IPS-18c (cell line): ENCODE measurements at regions not wholly inside any gene's neighbourhood (a gene's known extent, or its start where the extent isn't known, plus 50 kb on each side); places are given as distances from the start of the nearest gene placed in this dataset.

Experiments
- H3K4me3 ChIP-seq: 2 replicates; pipeline ENCODE4 v1.7.0; 2013; ENCODE audit warnings: low read depth, mild to moderate bottlenecking, low read length, moderate library complexity; ENCODE audit not compliant: insufficient read depth
- H3K9me3 ChIP-seq: one replicate; pipeline ENCODE4 v1.6.1; 2013; ENCODE audit warnings: mild to moderate bottlenecking, low read length, moderate library complexity; ENCODE audit not compliant: control insufficient read depth, insufficient read depth

- Histone ChIP-seq H3K4me3 (no peak overlapping the region), H3K9me3 (no peaks in the 10 kb centered on the region)
These were observed 385.9 kb downstream of the BMP4 start for GRCh38 chr14:53570411-53571387.

DNA sequence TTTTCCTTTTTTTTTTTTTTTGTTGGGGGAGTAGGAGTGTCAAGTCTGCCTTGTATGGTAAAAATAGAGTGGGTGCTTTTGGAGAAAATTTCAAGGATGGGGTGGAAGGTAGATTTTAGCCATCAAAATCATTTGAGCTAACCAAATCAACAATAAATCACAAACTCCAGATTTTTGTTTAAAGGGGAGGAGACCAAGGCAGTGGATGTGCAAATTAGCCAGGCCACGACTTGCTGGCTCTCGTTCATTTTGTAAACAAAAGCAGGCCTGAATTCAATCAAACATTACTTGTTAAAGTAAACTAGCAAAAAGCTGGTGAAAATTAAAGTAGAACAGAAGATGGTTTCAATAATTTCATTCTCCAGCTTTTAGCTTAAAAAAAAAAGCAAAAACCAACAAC is 387.2 kb downstream of the BMP4 start:
- Histone ChIP-seq H3K9me3 (no peaks in the 10 kb centered on the region), H3K4me3 (no peak overlapping the region)

DNA sequence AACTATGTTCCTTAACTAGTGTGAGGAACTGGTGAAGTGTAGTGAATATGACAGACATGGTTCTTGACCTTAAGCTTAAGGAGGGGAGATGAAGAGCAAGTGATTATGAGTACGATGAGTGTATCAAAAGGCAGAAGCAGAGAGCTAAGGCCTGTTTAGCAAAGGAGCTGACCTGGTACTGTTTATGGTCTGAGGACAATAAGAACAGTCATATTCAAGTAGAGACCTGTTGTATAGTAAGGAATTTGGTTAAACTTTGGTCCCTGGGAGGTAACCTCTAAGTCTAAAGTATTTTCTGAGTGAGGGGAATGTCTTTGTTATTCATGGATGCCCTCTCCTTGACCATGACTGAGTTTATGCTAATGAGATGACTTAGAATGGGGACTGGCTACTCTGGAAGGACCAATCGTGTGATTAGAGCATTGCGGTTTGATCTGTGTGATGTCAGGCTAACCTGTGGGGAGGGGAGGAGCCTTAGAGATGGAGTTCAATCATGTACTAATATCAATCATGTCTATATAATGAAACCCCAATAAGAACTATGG is 389.3 kb downstream of the BMP4 start:
- no peaks in the 10 kb centered on the region for H3K9me3 ChIP-seq
- H3K4me3 ChIP-seq = no peak overlapping the region

DNA sequence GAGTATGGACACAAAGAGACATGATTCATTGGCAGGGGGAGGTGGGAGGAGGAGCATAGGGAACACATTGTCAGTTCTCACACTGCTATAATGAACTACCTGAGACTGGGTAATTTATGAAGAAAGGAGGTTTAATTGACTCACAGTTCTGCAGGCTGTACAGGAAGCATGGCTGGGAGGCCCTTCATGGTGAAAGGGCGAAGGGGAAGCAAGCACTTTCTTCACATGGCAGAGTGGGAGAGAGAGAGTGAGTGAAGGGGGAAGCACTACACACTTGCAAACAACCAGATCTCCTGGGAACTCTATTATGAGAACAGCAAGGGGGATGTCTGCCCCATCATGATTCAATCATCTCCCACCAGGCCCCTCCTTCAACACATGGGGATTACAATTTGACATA is 391.8 kb downstream of the BMP4 start:
- H3K9me3 ChIP-seq = no peaks in the 10 kb centered on the region
- H3K4me3 ChIP-seq = no peak overlapping the region

GRCh38 chr14:53563628-53564027 is 393.0 kb downstream of the BMP4 start:
- no peaks in the 10 kb centered on the region for H3K9me3 ChIP-seq
- no peak overlapping the region for H3K4me3 ChIP-seq

DNA sequence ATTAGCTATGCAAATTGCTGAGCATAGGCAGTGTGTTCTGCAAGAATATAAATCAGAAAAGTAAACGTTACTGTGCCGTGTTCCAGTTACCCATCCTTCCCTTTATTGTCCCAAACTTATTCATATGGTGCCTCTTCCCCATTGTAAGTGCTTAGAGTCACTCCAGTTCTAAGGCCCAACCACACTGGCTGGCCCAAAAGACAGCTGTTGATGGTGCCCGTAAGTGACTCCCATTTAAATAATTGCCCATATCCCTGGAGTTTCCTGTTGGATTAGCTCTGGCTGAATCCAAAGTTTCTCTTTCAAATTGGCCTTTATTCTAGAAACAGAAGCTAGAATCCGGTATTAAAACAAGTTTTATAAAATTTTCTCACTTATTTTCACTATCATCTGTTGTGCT is 400.1 kb upstream of the DDHD1 start:
- Histone ChIP-seq H3K4me3 (no peak overlapping the region), H3K9me3 (peaks cover 2% of the 10 kb centered on the region)

GRCh38 chr14:53551862-53552261 is 398.7 kb upstream of the DDHD1 start:
- H3K4me3 ChIP-seq = no peak overlapping the region
- H3K9me3 ChIP-seq = peaks cover 2% of the 10 kb centered on the region

DNA sequence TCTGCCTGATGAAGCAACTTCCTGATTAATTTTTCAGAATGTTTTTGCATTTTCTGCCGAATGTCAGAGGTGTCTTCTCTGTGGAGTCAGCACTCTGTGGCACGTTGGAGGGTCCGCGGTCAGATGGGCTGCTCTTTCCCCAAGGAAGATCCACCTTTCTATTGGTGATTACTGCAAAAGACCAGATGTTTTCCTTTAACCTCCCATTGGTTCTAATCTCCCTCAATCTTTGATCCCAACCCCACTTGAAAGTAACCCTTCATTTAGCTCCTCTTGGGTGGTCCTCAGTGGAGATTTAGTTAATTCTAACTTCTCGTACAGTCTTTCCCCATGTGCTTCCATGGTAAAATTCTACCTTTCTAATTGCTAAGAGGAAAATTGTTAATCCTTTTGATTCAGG is 397.7 kb upstream of the DDHD1 start:
- H3K4me3 ChIP-seq = no peak overlapping the region
- H3K9me3 ChIP-seq = peaks cover 2% of the 10 kb centered on the region

GRCh38 chr14:53549956-53550355 is 396.8 kb upstream of the DDHD1 start:
- H3K4me3 ChIP-seq = no peak overlapping the region
- H3K9me3 ChIP-seq = peaks cover 2% of the 10 kb centered on the region

- peaks cover 2% of the 10 kb centered on the region for H3K9me3 ChIP-seq
- H3K4me3 ChIP-seq = no peak overlapping the region
These were observed 394.5 kb upstream of the DDHD1 start for GRCh38 chr14:53547593-53547992.

- Histone ChIP-seq H3K9me3 (no peaks in the 10 kb centered on the region), H3K4me3 (no peak overlapping the region)
These were observed 392.1 kb upstream of the DDHD1 start for GRCh38 chr14:53545217-53545616.

- no peaks in the 10 kb centered on the region for H3K9me3 ChIP-seq
These were observed 389.6 kb upstream of the DDHD1 start for GRCh38 chr14:53542732-53543131.

GRCh38 chr14:53541411-53541810 is 388.3 kb upstream of the DDHD1 start:
- Histone ChIP-seq H3K9me3 (no peaks in the 10 kb centered on the region), H3K4me3 (no peak overlapping the region)

More at GRCh38 chr14:53542732-53543131, 389.6 kb upstream of the DDHD1 start:
- H3K4me3 ChIP-seq = no peak overlapping the region

- Histone ChIP-seq H3K4me3 (no peak overlapping the region), H3K9me3 (no peaks in the 10 kb centered on the region)
These were observed 386.5 kb upstream of the DDHD1 start for GRCh38 chr14:53539489-53540126.

DNA sequence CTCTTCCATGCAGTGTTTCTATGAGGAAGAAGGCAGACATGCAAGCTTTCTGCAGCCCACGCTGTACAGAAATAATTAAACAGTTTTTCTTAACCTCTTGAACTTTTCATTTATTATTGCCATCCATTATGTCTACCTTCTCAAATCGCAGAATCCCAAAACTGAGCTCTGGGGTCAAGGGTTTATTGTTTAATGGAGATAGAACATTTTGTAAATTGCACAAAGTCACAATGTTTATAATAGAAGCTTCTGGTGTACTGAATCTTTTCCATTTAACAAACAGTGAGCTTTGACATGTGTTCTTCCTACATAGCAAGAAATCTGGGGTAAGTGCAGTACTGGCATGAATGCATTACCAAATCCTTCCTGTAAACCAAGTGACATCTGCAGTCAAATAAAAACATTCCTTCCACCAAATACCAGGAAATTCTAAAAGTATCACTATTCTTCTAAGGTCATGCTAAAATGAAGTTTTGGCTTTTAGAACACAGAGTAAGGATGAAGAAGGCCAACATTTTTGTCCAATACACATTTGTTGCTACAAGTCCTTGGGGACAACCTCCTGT is 385.3 kb upstream of the DDHD1 start:
- no peak overlapping the region for H3K4me3 ChIP-seq
- H3K9me3 ChIP-seq = no peaks in the 10 kb centered on the region

GRCh38 chr14:53537422-53538315 is 384.5 kb upstream of the DDHD1 start:
- H3K4me3 ChIP-seq = no peak overlapping the region
- H3K9me3 ChIP-seq = no peaks in the 10 kb centered on the region

DNA sequence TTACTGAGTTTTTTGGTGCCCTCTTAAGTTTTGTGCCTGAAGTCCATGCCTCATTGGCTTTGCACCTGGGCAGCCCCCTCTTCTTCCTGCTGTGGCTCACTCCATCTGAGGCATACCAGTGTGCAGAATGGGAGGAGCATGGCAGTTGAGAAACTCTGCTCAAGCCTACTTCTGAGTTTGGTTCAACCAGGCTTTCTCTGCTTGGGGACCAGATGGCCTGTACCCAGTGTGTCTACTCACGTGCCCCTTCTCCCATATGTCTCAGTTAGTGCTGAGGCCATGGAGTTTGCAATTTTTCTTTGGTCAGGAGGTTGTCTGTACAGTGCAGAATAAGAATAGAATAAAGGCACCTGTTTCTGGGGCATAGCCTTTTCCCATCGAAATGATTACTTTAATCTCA is 383.3 kb upstream of the DDHD1 start:
- no peaks in the 10 kb centered on the region for H3K9me3 ChIP-seq
- no peak overlapping the region for H3K4me3 ChIP-seq
